Mucosa of descending colon (tissue), 3 donors: ENCODE measurements at regions not wholly inside any gene's neighbourhood (a gene's known extent, or its start where the extent isn't known, plus 50 kb on each side); places are given as distances from the start of the nearest gene placed in this dataset.
A peak's percentile ranks its signal among the peaks of the same experiment; 100 is the strongest.

ENCODE experiments used
- ATAC-seq: fragments of 200-7000 bp; cut with Tn5 transposase; one replicate; pipeline ENCODE4 v1.9.1; 2020; ENCODE audit warnings: mild to moderate bottlenecking, moderate library complexity
- DNase-seq, 3 donors: peaks; one replicate each; pipeline ENCODE4 v3.0.0-alpha.2; 2020
- H3K36me3 ChIP-seq: fragments of 200-600 bp; one replicate; pipeline ENCODE4 v1.8.0; 2021; ENCODE audit warnings: low read depth, mild to moderate bottlenecking
- H3K4me1 ChIP-seq: fragments of 200-600 bp; one replicate; pipeline ENCODE4 v1.8.0; 2021; ENCODE audit warnings: low read depth, mild to moderate bottlenecking
- H3K4me3 ChIP-seq: fragments of 200-600 bp; one replicate; pipeline ENCODE4 v1.8.0; 2021; ENCODE audit warnings: mild to moderate bottlenecking
- H3K9me3 ChIP-seq: fragments of 200-600 bp; one replicate; pipeline ENCODE4 v1.8.0; 2021; ENCODE audit warnings: mild to moderate bottlenecking
- CTCF ChIP-seq: fragments of 200-600 bp; IDR thresholded peaks from one replicate; pipeline ENCODE4 v1.8.0; 2022; ENCODE audit warnings: antibody characterized with exemption, mild to moderate bottlenecking
- intact Hi-C, 2 donors: fragments of 100-400 bp; cut with DNase I in 1 of 2; cut with micrococcal nuclease in 1 of 2; formaldehyde crosslinking; loops; one replicate each; pipeline versions ENCODE4 v1.11.0 to v1.11.1; 2022; cut with DNase I, micrococcal nuclease
- donor health status: DM: no; HTN: no; CAD: no; lungs with moderate emphysema.
- donor health status: DM: no; HTN: no; CAD: no.
- donor health status: DM: no; HTN: yes; CAD: no.

- intact Hi-C loops, result no loop called here
- Histone ChIP-seq H3K9me3 (no peaks in the 10 kb centered on the region), H3K4me1 (no peaks in the 10 kb centered on the region), H3K4me3 (no peak overlapping the region), H3K36me3 (no peaks in the 10 kb centered on the region)
- DNase-seq (peak in 2 of 3 donors; percentile 21 to 46), ATAC-seq (peak; percentile 72)
- TF ChIP-seq CTCF, result no peak
Observed at GRCh38 chr5:89315286-89316100, 432.5 kb upstream of the MEF2C start.

- DNase-seq, result no peak
Observed at GRCh38 chr5:89313804-89314588, 431.0 kb upstream of the MEF2C start.

GRCh38 chr5:89313044-89313443 is 430.1 kb upstream of the MEF2C start:
- no peaks in the 10 kb centered on the region for H3K9me3 ChIP-seq
- ATAC-seq (no peak), DNase-seq (no peak)
- H3K4me1 ChIP-seq, result no peaks in the 10 kb centered on the region
- intact Hi-C loops, result no loop called here
- no peaks in the 10 kb centered on the region for H3K36me3 ChIP-seq
- TF ChIP-seq CTCF, result no peak
- no peak overlapping the region for H3K4me3 ChIP-seq

More at GRCh38 chr5:89313804-89314588, 431.0 kb upstream of the MEF2C start:
- intact Hi-C loops, result no loop called here
- Histone ChIP-seq H3K9me3 (no peaks in the 10 kb centered on the region), H3K4me1 (no peaks in the 10 kb centered on the region), H3K36me3 (no peaks in the 10 kb centered on the region), H3K4me3 (no peak overlapping the region)
- TF ChIP-seq CTCF, result no peak
- peak; percentile 72 for ATAC-seq

- Histone ChIP-seq H3K4me3 (no peak overlapping the region), H3K36me3 (no peaks in the 10 kb centered on the region), H3K9me3 (no peaks in the 10 kb centered on the region), H3K4me1 (no peaks in the 10 kb centered on the region)
- intact Hi-C loops, result no loop called here
- no peak for DNase-seq
- no peak for TF ChIP-seq CTCF
- no peak for ATAC-seq
Observed at GRCh38 chr5:89309268-89309667, 426.3 kb upstream of the MEF2C start.

GRCh38 chr5:89308606-89309040 is 425.6 kb upstream of the MEF2C start:
- ATAC-seq (no peak), DNase-seq (no peak)
- Histone ChIP-seq H3K4me3 (no peak overlapping the region), H3K9me3 (no peaks in the 10 kb centered on the region), H3K36me3 (no peaks in the 10 kb centered on the region), H3K4me1 (no peaks in the 10 kb centered on the region)
- TF ChIP-seq CTCF, result no peak
- intact Hi-C loops, result no loop called here
